ENCODE measurements at regions not wholly inside any gene's neighbourhood (a gene's known extent, or its start where the extent isn't known, plus 50 kb on each side); places are given as distances from the start of the nearest gene placed in this dataset.

DNA sequence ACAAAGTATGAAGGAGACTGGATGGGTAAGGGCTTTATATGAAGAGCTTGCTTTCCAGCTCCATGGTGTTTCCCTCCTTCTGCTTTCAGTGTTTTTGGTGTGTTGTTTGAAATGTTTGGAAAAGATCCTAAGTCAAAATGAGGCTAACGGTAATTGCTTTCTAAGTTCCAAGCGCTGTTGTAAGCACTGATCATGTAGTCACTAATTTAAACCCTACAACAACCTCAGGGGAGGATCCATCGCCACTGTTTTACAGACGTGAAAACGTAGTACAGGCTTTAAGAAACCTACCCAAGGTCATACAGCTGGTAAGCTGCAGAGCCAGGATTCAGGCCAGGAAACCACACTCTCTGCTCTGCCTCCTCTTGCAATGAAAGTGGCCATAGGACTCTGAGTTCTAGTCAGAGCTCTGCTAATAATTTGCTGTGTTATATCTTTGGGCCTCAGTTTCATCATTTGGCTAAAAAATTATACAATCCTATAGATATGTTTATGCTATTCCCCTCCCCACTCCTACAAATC, 102.9 kb upstream of the PGRMC2 start:
- TF ChIP-seq, protein P1, sequence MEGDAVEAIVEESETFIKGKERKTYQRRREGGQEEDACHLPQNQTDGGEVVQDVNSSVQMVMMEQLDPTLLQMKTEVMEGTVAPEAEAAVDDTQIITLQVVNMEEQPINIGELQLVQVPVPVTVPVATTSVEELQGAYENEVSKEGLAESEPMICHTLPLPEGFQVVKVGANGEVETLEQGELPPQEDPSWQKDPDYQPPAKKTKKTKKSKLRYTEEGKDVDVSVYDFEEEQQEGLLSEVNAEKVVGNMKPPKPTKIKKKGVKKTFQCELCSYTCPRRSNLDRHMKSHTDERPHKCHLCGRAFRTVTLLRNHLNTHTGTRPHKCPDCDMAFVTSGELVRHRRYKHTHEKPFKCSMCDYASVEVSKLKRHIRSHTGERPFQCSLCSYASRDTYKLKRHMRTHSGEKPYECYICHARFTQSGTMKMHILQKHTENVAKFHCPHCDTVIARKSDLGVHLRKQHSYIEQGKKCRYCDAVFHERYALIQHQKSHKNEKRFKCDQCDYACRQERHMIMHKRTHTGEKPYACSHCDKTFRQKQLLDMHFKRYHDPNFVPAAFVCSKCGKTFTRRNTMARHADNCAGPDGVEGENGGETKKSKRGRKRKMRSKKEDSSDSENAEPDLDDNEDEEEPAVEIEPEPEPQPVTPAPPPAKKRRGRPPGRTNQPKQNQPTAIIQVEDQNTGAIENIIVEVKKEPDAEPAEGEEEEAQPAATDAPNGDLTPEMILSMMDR (conservative IDR thresholded peaks at IDR 0.05): no peak

DNA sequence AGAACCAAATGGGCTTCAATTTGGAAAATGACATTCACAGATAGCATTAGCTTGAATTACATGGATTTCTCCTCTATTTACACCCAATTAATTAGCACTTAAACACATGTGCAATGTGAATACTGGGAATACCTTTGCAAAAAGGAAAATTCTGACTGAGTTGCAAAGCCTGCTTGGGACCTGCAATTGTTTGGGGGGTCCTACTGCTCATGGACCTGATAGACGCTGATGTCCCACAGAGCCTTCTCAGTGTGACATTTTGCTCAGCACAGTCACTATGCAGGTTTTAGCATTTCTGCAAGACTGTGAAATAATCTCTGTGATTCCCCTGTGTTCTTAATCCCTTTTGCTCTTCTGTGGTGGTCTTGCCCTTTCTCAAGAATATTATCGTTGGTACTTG, 101.2 kb upstream of the PGRMC2 start:
- H3K27ac ChIP-seq: no peak overlapping the region
- TF ChIP-seq, protein P1 (conservative IDR thresholded peaks at IDR 0.05): no peak

More for the DNA sequence above, 102.9 kb upstream of the PGRMC2 start:
- H3K27ac ChIP-seq: no peak overlapping the region

DNA sequence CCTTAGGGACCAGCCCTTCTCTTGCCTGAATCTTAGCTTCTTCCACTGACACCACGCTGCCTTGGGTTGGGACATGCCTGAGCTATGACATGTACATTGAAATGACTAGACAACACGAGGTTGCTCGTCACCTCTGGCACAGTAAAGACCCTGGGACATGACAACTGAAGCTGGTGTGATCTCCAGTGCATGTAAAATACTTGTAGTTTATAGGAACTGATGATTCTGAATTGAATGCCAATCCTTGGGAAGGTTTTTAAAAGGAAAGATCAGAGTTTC, 100.7 kb upstream of the PGRMC2 start:
- no peak overlapping the region for H3K27ac ChIP-seq
- TF ChIP-seq, protein P1 (conservative IDR thresholded peaks at IDR 0.05): no peak

DNA sequence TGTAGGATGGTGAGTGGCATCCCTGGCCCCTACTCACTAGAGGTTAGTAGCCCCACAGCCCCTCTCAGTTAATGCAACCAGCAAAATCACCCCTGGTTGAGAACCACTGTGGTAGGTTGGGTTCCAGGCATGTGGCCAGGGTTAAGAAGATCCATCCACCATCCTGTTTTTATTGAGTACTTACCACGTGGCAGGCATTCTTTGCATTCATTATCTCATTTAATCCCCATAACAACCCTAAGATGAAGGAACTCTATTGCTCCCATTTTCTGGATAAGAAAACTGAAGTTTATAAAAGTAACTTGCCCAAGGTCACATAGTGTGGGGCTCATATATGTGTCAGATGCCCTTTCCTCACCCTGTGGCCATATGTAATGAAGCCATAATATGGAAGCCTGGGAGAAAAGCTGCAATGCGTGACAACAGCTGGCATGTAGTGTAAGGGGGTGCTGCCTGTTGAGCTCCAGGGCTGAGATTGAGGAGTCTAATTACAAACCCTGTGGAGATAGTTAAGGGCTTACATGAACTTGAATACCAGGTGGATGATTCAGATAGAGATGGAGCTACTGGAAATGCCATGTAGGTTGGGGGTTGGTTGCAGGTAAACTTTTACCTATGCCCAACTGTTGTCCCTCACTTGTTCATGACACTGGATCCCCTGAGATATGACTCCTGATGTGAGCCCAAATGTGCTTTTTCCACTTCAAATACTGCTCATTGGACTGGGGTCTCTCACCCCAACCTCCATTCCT, 100.2 kb upstream of the PGRMC2 start:
- TF ChIP-seq, protein P1 (conservative IDR thresholded peaks at IDR 0.05): no peak
- peak overlapping the region; percentile 60 for H3K27ac ChIP-seq

DNA sequence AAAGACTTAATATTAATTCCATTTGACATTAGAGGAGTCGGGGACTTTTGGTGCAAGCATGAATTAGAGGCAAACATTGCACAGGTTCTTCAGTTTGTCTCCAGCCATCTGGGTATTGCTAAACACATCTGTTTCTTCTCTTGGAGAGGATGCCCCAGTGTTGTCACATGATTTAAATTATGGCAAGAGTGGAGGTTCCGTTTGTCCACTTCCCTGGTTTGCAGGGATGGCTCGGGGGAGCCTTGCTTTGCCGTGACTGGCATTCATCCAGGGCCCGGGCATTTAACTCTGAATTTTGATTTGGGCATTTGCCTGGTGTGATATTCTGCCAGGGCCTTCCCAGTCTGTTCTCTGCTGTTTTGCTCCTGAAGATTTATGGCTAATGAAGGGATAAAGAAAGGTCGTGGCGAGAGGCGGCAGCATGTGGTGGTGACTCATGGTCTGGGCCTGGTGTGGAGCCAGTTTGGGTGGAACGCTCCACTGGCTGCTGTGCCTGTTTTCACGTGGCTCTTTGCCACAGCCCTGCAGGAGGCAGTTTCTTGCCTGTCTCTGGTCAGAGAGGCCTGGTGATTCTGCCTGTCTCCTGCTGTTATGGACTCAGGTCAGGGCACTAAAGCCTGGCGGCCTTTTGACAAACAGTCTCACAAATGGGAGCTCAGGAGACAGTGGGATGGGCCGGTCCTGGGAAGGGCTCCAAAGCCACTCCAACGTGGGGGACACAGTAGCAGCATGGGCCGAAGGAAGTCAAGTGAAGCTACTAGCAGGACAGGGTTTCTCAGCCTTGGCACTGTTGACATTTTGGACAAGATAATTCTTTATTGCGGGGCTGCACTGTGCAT, 99.4 kb upstream of the PGRMC2 start:
- peak overlapping the region; percentile 60 for H3K27ac ChIP-seq

DNA sequence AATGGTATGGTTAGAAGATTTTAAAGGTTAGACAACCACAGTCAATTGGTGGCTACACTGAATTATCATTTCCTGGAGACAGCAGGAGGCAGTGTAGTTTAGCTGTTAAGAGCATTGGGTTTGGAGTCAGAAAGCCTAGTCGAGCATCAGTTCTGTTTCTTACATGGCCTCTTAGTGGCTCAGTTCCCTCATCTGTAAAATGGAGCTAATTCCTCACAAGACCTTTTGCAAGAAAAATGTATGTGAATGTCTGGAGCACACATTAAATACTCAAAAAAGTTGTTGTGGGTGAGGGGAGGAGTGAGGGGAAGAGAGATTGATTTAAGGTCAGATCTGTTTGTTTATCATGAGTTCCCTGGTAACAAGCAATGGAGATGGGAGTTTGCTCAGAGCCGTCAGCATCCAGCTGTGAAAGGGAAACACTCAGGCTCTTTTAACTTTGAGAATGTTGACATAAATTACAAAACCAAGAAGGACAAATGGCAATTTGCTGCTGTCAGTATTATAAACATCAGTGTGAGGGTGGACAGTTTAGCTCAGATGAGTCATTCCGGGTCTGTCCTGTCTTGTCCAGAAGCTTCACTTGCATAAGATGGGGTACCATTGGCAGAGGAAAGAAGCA, 98.2 kb upstream of the PGRMC2 start:
- TF ChIP-seq, protein P1 (conservative IDR thresholded peaks at IDR 0.05): no peak
- peak overlapping the region; percentile 60 for H3K27ac ChIP-seq

More for the DNA sequence above, 99.4 kb upstream of the PGRMC2 start:
- TF ChIP-seq, protein P1 (conservative IDR thresholded peaks at IDR 0.05): no peak

Data from VCaP (cell line).